Gastrocnemius medialis (tissue), 4 donors: ENCODE measurements at regions not wholly inside any gene's neighbourhood (a gene's known extent, or its start where the extent isn't known, plus 50 kb on each side); places are given as distances from the start of the nearest gene placed in this dataset.

Source experiments
- POLR2A ChIP-seq, 2 donors: fragments of 450-650 bp; IDR thresholded peaks; one replicate each; pipeline ENCODE4 v1.6.1; 2017; ENCODE audit warnings: antibody characterized with exemption in 2 of 2, mild to moderate bottlenecking in 2 of 2, moderate library complexity in 2 of 2
- TF ChIP-seq, protein P1 (sequence below), 5 experiments: fragments of 450-650 bp in 3 of 5; fragments of 200-600 bp in 2 of 5; sonication (generic) in 2 of 5; IDR thresholded peaks in 4 of 5; conservative IDR thresholded peaks in 1 of 5; 1 replicate in 4 of 5; 2 replicates in 1 of 5; pipeline ENCODE4 v1.5.1; 2016 to 2019; ENCODE audit warnings: antibody characterized with exemption in 5 of 5, mild to moderate bottlenecking in 3 of 5, moderate library complexity in 3 of 5

DNA sequence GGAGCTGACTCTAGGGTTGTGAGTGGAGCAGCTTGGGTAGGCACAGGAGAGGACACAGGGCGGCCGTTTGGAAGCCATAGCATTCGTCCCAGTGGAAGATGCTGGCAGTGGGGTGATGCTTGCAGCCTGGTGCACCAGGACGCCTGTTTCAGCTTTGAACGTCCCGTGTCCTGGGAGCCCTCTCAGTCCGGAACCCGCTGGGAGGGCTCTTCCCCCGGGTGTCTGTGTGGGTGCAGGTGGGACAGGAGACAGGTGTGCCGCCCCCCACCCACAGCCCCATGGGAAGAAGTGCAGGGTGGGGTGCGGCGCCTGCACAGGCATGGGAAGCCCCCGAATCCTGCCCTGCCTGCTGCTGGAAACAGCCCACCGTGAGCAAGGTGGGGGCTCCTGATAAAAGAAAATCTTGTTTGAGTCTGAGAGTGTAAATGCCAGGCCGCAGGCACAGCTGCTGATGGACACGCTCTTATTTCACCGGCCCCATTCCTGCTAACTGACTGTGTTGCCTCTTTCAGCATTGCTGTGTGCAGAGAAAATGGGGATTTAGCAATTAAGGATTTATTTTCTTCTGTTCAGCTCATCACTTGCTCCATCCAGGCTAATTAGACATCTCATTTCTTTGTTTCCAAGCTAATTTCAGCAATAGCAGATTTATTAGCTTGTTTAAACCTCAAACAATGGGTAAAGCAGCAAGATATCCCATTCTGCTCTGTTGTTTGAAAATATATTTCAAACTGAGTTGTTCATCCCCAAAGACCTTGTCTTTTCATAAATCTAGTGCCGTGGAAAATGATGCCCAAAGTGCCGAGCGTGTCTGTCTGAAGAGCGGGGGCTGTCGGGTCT, 54.9 kb upstream of the DPYSL4 start:
- TF ChIP-seq, protein P1, sequence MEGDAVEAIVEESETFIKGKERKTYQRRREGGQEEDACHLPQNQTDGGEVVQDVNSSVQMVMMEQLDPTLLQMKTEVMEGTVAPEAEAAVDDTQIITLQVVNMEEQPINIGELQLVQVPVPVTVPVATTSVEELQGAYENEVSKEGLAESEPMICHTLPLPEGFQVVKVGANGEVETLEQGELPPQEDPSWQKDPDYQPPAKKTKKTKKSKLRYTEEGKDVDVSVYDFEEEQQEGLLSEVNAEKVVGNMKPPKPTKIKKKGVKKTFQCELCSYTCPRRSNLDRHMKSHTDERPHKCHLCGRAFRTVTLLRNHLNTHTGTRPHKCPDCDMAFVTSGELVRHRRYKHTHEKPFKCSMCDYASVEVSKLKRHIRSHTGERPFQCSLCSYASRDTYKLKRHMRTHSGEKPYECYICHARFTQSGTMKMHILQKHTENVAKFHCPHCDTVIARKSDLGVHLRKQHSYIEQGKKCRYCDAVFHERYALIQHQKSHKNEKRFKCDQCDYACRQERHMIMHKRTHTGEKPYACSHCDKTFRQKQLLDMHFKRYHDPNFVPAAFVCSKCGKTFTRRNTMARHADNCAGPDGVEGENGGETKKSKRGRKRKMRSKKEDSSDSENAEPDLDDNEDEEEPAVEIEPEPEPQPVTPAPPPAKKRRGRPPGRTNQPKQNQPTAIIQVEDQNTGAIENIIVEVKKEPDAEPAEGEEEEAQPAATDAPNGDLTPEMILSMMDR (IDR thresholded peaks at IDR 0.05 in 4 of 5, conservative IDR thresholded peaks at IDR 0.05 in 1 of 5): no peak
- no peak for TF ChIP-seq POLR2A (IDR thresholded peaks at IDR 0.05)
